Mesodermal cell (in vitro differentiated cells): ENCODE measurements at regions not wholly inside any gene's neighbourhood (a gene's known extent, or its start where the extent isn't known, plus 50 kb on each side); places are given as distances from the start of the nearest gene placed in this dataset.

ENCODE experiments used
- H3K27ac ChIP-seq: 2 replicates; pipeline ENCODE4 v1.7.0; 2013; ENCODE audit warnings: mild to moderate bottlenecking, low read depth, low read length, moderate library complexity; ENCODE audit not compliant: severe bottlenecking
- H3K36me3 ChIP-seq: 2 replicates; pipeline ENCODE4 v1.7.1; 2013; ENCODE audit warnings: mild to moderate bottlenecking, low read length, moderate library complexity; ENCODE audit not compliant: control insufficient read depth, insufficient read depth
- H3K4me1 ChIP-seq: one replicate; pipeline ENCODE4 v1.7.1; 2013; ENCODE audit warnings: mild to moderate bottlenecking, low read length; ENCODE audit not compliant: insufficient read depth, control insufficient read depth, poor library complexity, severe bottlenecking
- H3K4me3 ChIP-seq: 2 replicates; pipeline ENCODE4 v1.7.0; 2013; ENCODE audit warnings: low read length, control low read depth, mild to moderate bottlenecking; ENCODE audit not compliant: insufficient read depth, poor library complexity, severe bottlenecking; ENCODE audit errors: extremely low read depth
- H3K9me3 ChIP-seq: 2 replicates; pipeline ENCODE4 v1.7.1; 2013; ENCODE audit warnings: mild to moderate bottlenecking, low read length, moderate library complexity; ENCODE audit not compliant: control insufficient read depth
- WGBS, 2 experiments: methylation state at CpG; one replicate each; pipeline ENCODE4 v1.1.5; 2013; ENCODE audit warnings: missing lambda C conversion rate in 2 of 2; ENCODE audit not compliant: insufficient coverage in 2 of 2; 5-methylcytosine and 5-hydroxymethylcytosine counted together

DNA sequence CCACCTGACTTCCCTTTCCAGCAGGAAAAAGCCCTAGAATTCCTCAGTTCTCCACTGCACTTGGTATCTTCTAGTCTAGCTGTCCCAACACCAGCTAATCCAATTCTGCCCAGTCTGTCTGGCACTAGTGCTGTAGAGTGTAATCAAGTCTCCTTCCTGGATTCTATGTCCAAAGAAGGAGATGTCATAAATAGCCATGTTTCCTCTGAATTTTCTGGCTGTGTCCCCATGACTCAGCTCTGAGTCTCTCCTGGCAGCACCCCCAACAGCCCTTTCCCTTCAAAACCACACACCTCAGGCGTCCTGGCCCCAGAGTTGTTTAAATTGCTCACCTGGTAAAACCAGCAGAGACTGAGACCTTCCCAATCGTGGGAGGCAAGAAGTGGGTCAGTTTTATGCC, 197.2 kb downstream of the GRXCR1 start:
- H3K9me3 ChIP-seq = no peaks in the 10 kb centered on the region
- no peak overlapping the region for H3K4me3 ChIP-seq
- no peaks in the 10 kb centered on the region for H3K36me3 ChIP-seq
- H3K4me1 ChIP-seq = no peaks in the 10 kb centered on the region
- no peak overlapping the region for H3K27ac ChIP-seq
- no CpG with 5 or more reads among the region's 2 CpGs for WGBS, 2 experiments

- H3K27ac ChIP-seq = no peak overlapping the region
- H3K9me3 ChIP-seq = no peaks in the 10 kb centered on the region
- 83 to 95% methylated on average over 1 to 2 of the region's 2 CpGs for WGBS, 2 experiments
- H3K36me3 ChIP-seq = no peaks in the 10 kb centered on the region
- H3K4me1 ChIP-seq = no peaks in the 10 kb centered on the region
- H3K4me3 ChIP-seq = no peak overlapping the region
Observed at GRCh38 chr4:43103048-43103447, 210.5 kb downstream of the GRXCR1 start.

GRCh38 chr4:43112139-43112538, 219.6 kb downstream of the GRXCR1 start:
- Histone ChIP-seq H3K9me3 (no peaks in the 10 kb centered on the region), H3K36me3 (no peaks in the 10 kb centered on the region), H3K4me3 (no peak overlapping the region), H3K27ac (no peak overlapping the region), H3K4me1 (no peaks in the 10 kb centered on the region)
- WGBS, 2 experiments = no CpG with 5 or more reads among the region's 1 CpG

DNA sequence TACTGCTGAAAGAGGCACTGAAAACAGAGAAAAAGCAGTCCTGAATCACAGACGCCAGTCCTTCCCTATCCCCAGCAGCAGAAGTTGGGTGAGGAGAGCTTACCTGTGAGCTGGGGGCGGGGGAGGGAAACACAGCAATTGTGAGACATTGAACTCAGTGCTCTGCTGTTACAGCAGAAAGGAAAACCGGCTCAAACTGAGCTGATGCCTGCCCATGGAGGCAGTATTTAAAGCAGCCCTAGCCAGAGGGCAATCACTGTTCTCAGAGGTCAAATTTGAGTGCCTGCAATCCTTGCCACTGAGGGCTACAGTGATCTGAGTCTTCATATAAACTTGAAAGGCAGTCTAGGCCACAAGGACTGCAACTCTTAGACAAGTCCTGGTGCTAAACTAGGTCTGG, 220.7 kb downstream of the GRXCR1 start:
- Histone ChIP-seq H3K27ac (no peak overlapping the region), H3K4me1 (no peaks in the 10 kb centered on the region), H3K36me3 (no peaks in the 10 kb centered on the region), H3K9me3 (no peaks in the 10 kb centered on the region), H3K4me3 (no peak overlapping the region)
- 65 to 67% methylated on average over 2 of the region's 3 CpGs for WGBS, 2 experiments

- Histone ChIP-seq H3K4me3 (no peak overlapping the region), H3K4me1 (no peaks in the 10 kb centered on the region), H3K27ac (no peak overlapping the region), H3K9me3 (no peaks in the 10 kb centered on the region), H3K36me3 (no peaks in the 10 kb centered on the region)
Observed at GRCh38 chr4:43126595-43126994, 234.1 kb downstream of the GRXCR1 start.

DNA sequence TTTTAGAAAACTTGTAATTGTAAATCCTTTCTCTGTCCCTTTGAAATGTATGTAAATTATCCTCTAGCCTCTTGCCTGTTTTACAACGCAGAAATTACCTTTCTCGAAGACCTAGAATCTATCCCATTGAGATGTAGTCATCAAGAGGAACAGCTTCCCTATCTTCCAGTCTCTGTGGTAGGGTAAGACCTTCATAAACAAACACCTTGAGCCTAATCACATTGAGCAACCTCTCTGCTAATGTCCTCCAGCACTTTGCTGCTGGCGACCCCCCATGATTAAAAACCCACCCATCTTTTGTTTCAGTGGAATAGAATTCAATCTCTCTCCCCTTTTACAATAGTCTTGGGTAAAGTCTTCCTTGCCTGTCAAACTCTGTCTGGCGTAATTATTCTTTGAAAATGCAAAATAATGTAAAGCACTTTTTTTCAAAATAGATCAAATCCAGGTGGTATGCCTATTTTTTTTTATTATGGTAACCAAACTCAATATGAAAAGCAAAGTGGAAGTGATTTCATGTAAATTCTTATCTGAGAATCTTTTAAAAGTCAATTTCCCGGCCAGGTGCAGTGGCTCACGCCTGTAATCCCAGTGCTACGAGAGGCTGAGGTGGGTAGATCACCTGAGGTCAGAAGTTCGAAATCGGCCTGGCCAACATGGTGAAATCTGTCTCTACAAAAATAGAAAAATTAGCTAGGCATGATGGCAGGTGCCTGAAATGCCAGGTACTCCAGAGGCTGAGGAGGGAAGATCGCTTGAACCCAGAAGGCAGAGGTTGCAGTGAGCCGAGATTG, 237.9 kb downstream of the GRXCR1 start:
- Histone ChIP-seq H3K9me3 (no peaks in the 10 kb centered on the region), H3K36me3 (no peaks in the 10 kb centered on the region), H3K27ac (no peak overlapping the region), H3K4me3 (no peak overlapping the region), H3K4me1 (no peaks in the 10 kb centered on the region)
- 77 to 86% methylated on average over 7 to 8 of the region's 11 CpGs for WGBS, 2 experiments

- Histone ChIP-seq H3K9me3 (no peaks in the 10 kb centered on the region), H3K36me3 (no peaks in the 10 kb centered on the region), H3K27ac (no peak overlapping the region), H3K4me1 (no peaks in the 10 kb centered on the region), H3K4me3 (no peak overlapping the region)
- WGBS, 2 experiments = 17 to 50% methylated on average over 2 to 8 of the region's 11 CpGs
Observed at GRCh38 chr4:43132010-43132582, 239.6 kb downstream of the GRXCR1 start.

- Histone ChIP-seq H3K9me3 (no peaks in the 10 kb centered on the region), H3K4me1 (no peaks in the 10 kb centered on the region), H3K27ac (no peak overlapping the region), H3K36me3 (no peaks in the 10 kb centered on the region), H3K4me3 (no peak overlapping the region)
- WGBS, 2 experiments = 71 to 83% methylated on average over 1 to 4 of the region's 6 CpGs
Observed at GRCh38 chr4:43133566-43133965, 241.1 kb downstream of the GRXCR1 start.

DNA sequence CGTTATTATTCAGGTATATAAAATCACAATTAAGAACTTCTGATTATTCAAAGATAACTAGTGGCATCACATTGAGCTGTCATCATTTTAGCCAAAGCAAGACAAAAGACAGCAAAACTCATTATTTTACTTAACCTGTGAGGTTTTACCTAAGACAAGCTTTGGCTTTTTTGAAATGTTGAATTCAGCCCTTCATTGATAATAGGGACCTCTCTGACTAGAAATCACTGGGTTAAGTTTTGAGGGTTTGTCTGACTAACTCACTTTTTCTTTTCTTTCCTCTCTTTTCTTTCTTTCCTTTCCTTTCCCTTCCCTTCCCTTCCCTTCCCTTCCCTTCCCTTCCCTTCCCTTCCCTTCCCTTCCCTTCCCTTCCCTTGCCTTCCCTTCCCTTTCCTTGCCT, 244.2 kb downstream of the GRXCR1 start:
- Histone ChIP-seq H3K4me1 (no peaks in the 10 kb centered on the region), H3K9me3 (no peaks in the 10 kb centered on the region), H3K4me3 (no peak overlapping the region), H3K27ac (no peak overlapping the region), H3K36me3 (no peaks in the 10 kb centered on the region)
- WGBS, 2 experiments = no CpG with 5 or more reads among the region's 1 CpG

DNA sequence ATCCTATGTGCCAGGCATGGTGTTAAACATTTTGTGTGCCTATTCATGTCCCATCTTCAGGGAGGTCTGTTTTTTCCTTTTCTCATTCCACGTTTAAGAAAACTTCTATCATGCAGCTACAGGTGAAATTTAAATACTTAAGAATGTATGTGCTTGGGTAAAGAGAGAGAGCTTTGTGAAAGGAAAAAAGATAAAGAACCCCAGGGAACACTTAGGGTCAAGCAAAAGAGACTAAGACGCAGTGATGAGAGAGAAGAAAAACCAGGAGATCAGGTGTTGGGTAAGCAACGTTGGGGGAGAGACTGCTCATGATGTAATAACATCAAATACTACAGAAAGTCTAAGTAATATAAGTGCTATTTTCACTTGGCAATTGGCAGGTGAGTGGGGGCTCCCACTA, 253.7 kb downstream of the GRXCR1 start:
- no peak overlapping the region for H3K27ac ChIP-seq
- H3K36me3 ChIP-seq = no peaks in the 10 kb centered on the region
- no peaks in the 10 kb centered on the region for H3K4me1 ChIP-seq
- H3K9me3 ChIP-seq = no peaks in the 10 kb centered on the region
- no peak overlapping the region for H3K4me3 ChIP-seq
- 83% methylated on average over 1 of the region's 3 CpGs; no CpG with 5 or more reads in 1 of the 2 experiments for WGBS, 2 experiments

GRCh38 chr4:43148481-43148880, 256.0 kb downstream of the GRXCR1 start:
- H3K27ac ChIP-seq = no peak overlapping the region
- H3K4me3 ChIP-seq = no peak overlapping the region
- H3K4me1 ChIP-seq = no peaks in the 10 kb centered on the region
- H3K9me3 ChIP-seq = no peaks in the 10 kb centered on the region
- no peaks in the 10 kb centered on the region for H3K36me3 ChIP-seq
- WGBS, 2 experiments = no CpG with 5 or more reads among the region's 2 CpGs
